ENCODE measurements at regions not wholly inside any gene's neighbourhood (a gene's known extent, or its start where the extent isn't known, plus 50 kb on each side); places are given as distances from the start of the nearest gene placed in this dataset.

DNA sequence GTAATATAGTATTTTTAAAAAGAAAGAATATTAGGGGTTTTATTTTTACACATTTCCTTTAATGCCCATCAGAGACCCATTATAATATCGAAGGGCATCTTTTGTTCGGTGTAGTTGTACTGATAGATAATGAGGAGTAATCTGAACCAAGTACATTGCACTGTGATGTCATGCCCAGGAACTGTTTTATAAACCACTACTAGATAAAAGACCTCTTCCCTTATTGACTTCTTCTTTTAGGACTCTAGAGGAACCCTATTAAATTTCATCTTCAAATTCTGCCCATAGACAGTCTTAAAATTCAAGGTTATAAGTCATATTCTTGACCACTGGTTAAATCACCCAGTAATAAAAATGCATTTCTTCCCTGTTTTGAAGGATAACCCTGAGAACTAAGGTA is 206.5 kb downstream of the NRIP1 start:
- Histone ChIP-seq H2BK20ac (ENCODE audit: low read depth, low read length, poor library complexity, severe bottlenecking) (no peak overlapping the region), H3K79me1 (ENCODE audit: insufficient read depth, low read depth, low read length, poor library complexity, severe bottlenecking) (no peaks in the 10 kb centered on the region), H3K4me1 (ENCODE audit: insufficient read depth, low read length) (peaks cover 4% of the 10 kb centered on the region; the same call in 1 of the 2 replicates), H3T11ph (ENCODE audit: low read length) (no peak overlapping the region), H3K79me2 (ENCODE audit: insufficient read depth, low read length) (no peaks in the 10 kb centered on the region), H2AFZ (ENCODE audit: low read length) (no peak overlapping the region), H2BK5ac (ENCODE audit: insufficient read length, low read length) (no peak overlapping the region), H3K27ac (ENCODE audit: insufficient read length, low read depth, low read length) (no peak overlapping the region), H3K56ac (ENCODE audit: insufficient read length, low read depth, low read length) (no peak overlapping the region), H3K4ac (ENCODE audit: low read depth, low read length) (no peak overlapping the region), H2BK120ac (ENCODE audit: low read depth, low read length, poor library complexity, severe bottlenecking) (no peak overlapping the region), H3K14ac (ENCODE audit: insufficient read depth, low read length) (no peak overlapping the region), H2AK5ac (ENCODE audit: insufficient read length, low read length) (no peak overlapping the region), H3K27me3 (ENCODE audit: insufficient read depth, low read length) (no peaks in the 10 kb centered on the region), H3K9ac (ENCODE audit: extremely low read depth, insufficient read length, low read length) (no peak overlapping the region), H3K9me3 (ENCODE audit: control insufficient read depth, low read depth, low read length) (peaks cover 7% of the 10 kb centered on the region), H4K8ac (replicated peaks; ENCODE audit: insufficient read length, low read depth, low read length) (no peak overlapping the region), H4K91ac (ENCODE audit: insufficient read length, low read depth, low read length) (no peak overlapping the region), H3K4me2 (ENCODE audit: insufficient read depth, insufficient read length, low read length) (no peak overlapping the region), H3K23me2 (ENCODE audit: insufficient read length, low read depth, low read length, poor library complexity, severe bottlenecking) (no peaks in the 10 kb centered on the region), H2BK12ac (ENCODE audit: insufficient read length, low read depth, low read length) (no peak overlapping the region), H2BK15ac (ENCODE audit: low read depth, low read length) (no peak overlapping the region), H4K5ac (ENCODE audit: insufficient read length, low read depth, low read length) (no peak overlapping the region), H3K23ac (ENCODE audit: insufficient read length, low read depth, low read length) (no peak overlapping the region), H3K18ac (ENCODE audit: insufficient read length, low read depth, low read length) (no peak overlapping the region), H4K20me1 (ENCODE audit: control insufficient read depth, insufficient read depth, insufficient read length) (no peaks in the 10 kb centered on the region)
- H3K9me3 Mint-ChIP-seq: peaks cover 24 to 26% of the 10 kb centered on the region in 2 experiments
- peaks cover 10 to 31% (median 19%) of the 10 kb centered on the region in 3 experiments; a peak in 6 of 7 replicates for H3K36me3 Mint-ChIP-seq (ENCODE audit: insufficient read depth in 1 of 3, low read depth in 3 of 3)
- H3K27ac Mint-ChIP-seq: no peak overlapping the region
- no peak for DNase-seq
- TF ChIP-seq, protein P1, sequence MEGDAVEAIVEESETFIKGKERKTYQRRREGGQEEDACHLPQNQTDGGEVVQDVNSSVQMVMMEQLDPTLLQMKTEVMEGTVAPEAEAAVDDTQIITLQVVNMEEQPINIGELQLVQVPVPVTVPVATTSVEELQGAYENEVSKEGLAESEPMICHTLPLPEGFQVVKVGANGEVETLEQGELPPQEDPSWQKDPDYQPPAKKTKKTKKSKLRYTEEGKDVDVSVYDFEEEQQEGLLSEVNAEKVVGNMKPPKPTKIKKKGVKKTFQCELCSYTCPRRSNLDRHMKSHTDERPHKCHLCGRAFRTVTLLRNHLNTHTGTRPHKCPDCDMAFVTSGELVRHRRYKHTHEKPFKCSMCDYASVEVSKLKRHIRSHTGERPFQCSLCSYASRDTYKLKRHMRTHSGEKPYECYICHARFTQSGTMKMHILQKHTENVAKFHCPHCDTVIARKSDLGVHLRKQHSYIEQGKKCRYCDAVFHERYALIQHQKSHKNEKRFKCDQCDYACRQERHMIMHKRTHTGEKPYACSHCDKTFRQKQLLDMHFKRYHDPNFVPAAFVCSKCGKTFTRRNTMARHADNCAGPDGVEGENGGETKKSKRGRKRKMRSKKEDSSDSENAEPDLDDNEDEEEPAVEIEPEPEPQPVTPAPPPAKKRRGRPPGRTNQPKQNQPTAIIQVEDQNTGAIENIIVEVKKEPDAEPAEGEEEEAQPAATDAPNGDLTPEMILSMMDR (conservative IDR thresholded peaks at IDR 0.05): no peak
- H3K4me1 Mint-ChIP-seq: peaks cover 10 to 12% of the 10 kb centered on the region in 2 experiments
- H3K4me3 Mint-ChIP-seq: no peak overlapping the region
- no CpG with 5 or more reads among the region's 2 CpGs for WGBS (ENCODE audit: extremely low coverage, insufficient read length, low lambda C conversion rate)
- H3K27me3 Mint-ChIP-seq (ENCODE audit: low read depth): no peaks in the 10 kb centered on the region

All from H9 (cell line).